ENCODE measurements at regions not wholly inside any gene's neighbourhood (a gene's known extent, or its start where the extent isn't known, plus 50 kb on each side); places are given as distances from the start of the nearest gene placed in this dataset.

DNA sequence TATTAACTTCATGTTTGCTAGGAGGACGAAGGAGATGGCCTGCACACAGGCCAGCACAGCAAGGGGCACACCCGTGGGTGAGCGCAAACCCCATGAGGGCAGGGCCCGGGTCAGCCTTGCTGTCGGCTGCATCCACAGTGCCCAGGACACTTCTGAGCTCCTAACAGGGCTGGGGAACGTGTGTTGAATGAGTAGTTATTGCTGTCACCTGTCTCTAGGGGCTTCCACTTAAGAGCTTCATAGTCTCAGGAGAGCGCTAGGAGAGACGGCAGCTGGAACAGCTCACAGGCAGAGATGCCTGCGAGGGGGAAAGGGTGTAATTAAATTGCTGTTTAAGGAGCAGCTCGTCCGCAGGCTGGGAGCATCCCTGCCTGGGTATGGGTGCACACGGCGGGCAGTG is 91.4 kb upstream of the NEURL1B start:
- Mint-ChIP-seq H3K36me3 (ENCODE audit: insufficient read depth) (no peaks in the 10 kb centered on the region), H3K27me3 (peaks cover 31 to 65% of the 10 kb centered on the region in 2 donors), H3K4me1 (ENCODE audit: low read depth in 2 of 2) (no peaks in the 10 kb centered on the region), H3K4me3 (no peak overlapping the region), H3K27ac (no peak overlapping the region), H3K9me3 (no peaks in the 10 kb centered on the region)
- DNase-seq (no peak), ATAC-seq (replicated peaks) (no peak)

DNA sequence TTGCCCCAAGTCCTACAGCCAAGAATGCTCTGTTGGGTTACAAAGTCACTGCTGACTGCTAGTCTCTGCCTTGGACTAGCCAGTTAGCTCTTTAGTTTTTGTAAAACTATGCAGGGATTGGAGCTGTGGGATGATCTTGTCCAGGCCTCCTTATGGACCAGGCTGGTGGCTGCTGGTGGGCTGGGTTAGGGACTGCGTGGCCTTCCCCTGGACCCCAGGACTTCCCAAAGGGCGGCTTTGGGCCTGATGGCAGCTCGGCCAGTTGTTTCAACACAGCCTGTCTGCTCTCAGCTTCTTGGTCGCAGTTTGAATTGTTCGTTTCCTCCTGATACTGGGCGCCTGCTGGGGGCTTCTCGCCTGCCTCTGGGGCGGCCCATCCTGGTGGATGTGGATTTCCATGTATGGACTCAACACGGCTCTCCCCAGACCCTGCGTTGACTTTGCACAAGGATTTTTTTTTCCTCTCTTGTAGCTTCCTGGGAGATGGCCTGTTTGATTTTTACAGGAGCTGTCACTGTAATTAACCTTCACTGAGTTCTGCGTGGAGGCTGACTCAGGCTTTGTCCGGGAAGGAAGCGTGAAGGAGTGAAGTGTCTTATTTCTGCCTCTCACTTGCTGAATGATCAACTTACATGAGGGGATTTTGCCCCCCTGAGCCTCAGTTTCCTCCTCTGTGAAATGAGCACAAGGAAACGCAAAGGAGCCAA is 91.9 kb upstream of the NEURL1B start:
- Mint-ChIP-seq H3K4me3 (no peak overlapping the region), H3K9me3 (no peaks in the 10 kb centered on the region), H3K27me3 (peaks cover 36 to 65% of the 10 kb centered on the region in 2 donors), H3K4me1 (ENCODE audit: low read depth in 2 of 2) (no peaks in the 10 kb centered on the region), H3K36me3 (ENCODE audit: insufficient read depth) (no peaks in the 10 kb centered on the region), H3K27ac (no peak overlapping the region)
- ATAC-seq (replicated peaks) (no peak), DNase-seq (no peak)

DNA sequence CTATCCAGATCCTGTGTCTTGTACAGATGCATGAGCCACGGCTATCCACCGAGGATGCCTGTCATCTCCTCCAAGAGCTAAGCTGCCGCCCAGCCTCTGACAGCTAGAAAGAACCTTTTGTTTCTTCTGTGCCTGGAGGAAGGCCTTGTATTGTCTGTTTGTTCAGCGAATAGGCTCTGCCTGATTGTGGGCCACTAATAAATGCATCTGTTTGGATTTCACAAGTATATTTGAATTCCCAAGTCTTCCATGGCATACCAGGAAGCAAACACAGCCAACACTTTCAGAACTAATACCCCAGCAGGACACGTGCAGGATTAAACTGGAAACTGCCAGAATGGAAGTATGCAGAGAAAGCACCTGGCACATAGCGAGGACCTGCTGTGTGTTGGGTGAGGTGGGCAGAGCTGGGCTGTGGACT is 92.7 kb upstream of the NEURL1B start:
- Mint-ChIP-seq H3K27ac (no peak overlapping the region), H3K4me3 (no peak overlapping the region), H3K9me3 (no peaks in the 10 kb centered on the region), H3K36me3 (ENCODE audit: insufficient read depth) (no peaks in the 10 kb centered on the region), H3K27me3 (peaks cover 42 to 69% of the 10 kb centered on the region in 2 donors), H3K4me1 (ENCODE audit: low read depth in 2 of 2) (no peaks in the 10 kb centered on the region)
- DNase-seq (no peak), ATAC-seq (replicated peaks) (no peak)

DNA sequence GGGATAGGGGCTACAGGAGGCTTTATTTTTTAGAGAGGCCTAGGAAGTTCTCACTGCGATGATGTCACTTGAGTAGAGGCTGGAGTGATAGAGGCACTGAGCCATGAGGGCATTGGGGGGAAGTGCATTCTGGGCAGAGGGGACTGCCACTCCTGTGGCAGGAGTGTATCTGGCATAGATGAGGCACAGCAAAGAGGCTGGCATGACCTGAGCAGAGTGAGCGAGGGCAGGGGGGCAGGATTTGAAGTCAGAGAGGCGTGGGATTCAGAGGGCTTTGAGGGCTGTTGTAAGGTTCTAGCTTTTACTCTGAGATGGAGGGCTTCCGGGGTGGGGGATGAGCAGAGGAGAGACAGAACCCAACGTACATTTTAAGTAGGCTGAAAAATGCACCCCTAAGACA is 91.9 kb upstream of the SH3PXD2B start:
- H3K27ac Mint-ChIP-seq, result no peak overlapping the region
- no peak overlapping the region for H3K4me3 Mint-ChIP-seq
- peaks cover 38 to 68% of the 10 kb centered on the region in 2 donors for H3K27me3 Mint-ChIP-seq
- H3K4me1 Mint-ChIP-seq (ENCODE audit: low read depth in 2 of 2), result no peaks in the 10 kb centered on the region
- ATAC-seq (replicated peaks) (no peak), DNase-seq (no peak)
- no peaks in the 10 kb centered on the region for H3K9me3 Mint-ChIP-seq
- no peaks in the 10 kb centered on the region for H3K36me3 Mint-ChIP-seq (ENCODE audit: insufficient read depth)

DNA sequence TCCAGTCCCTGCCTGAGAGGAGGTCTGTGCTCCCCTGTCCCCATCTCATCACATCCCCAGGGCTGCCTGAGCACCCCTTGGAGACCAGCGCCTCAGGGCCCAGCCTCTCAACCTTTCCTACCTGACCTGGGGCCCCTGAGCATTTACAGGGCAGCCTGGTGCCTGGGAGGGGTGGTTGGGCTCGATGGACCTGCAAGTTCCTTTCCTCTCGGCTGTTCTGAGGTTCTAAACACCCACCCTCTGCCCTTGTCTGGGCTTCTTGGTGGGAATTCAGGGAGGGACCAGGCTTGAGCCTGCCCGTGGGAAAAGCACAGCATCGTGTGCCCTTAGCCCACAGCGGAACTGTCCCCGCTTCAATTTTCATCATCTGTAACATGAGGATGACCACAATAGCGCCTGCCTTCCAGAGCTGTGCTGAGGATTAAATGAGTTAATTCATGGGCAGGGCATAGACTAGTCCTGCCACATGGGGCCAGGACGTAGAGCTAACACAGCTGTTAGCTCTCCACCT is 91.0 kb upstream of the SH3PXD2B start:
- DNase-seq (no peak), ATAC-seq (replicated peaks) (no peak)
- Mint-ChIP-seq H3K27me3 (peaks cover 41 to 68% of the 10 kb centered on the region in 2 donors), H3K9me3 (no peaks in the 10 kb centered on the region), H3K4me3 (no peak overlapping the region), H3K4me1 (ENCODE audit: low read depth in 2 of 2) (no peaks in the 10 kb centered on the region), H3K27ac (no peak overlapping the region), H3K36me3 (ENCODE audit: insufficient read depth) (no peaks in the 10 kb centered on the region)

DNA sequence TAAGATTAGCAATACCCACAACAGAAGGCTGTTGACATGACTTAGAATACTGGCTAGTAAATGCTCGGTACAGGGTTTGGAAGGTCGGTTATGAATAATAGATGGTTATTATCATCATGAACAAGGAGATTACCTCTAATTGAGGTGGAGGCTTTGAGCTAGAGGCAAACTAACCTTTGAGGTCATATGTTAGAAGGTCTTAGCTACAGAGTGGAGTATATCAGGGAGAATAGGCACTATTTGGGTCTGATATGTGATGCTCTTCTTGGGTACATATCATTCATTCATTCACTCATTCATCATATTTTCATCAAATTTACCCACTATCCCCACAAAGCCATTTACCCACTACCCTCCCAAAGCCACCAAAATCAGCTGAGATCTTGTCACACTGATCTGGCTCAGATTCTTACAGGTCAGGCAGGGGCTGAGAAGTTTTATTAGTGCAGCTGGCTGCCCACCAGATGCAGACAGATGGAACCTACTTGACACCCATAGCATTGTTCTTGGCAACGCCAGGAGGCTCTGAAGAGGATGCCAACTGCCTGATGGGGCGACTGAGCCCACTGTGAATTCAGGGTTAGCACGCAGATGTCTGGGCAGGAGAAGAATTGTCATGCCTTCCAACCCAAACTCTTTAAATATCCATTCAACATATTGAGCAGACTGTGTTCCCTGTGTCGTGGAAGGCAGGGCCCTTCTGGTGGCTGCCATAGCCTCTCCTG is 90.2 kb upstream of the SH3PXD2B start:
- H3K27ac Mint-ChIP-seq, result no peak overlapping the region
- H3K9me3 Mint-ChIP-seq, result no peaks in the 10 kb centered on the region

DNA sequence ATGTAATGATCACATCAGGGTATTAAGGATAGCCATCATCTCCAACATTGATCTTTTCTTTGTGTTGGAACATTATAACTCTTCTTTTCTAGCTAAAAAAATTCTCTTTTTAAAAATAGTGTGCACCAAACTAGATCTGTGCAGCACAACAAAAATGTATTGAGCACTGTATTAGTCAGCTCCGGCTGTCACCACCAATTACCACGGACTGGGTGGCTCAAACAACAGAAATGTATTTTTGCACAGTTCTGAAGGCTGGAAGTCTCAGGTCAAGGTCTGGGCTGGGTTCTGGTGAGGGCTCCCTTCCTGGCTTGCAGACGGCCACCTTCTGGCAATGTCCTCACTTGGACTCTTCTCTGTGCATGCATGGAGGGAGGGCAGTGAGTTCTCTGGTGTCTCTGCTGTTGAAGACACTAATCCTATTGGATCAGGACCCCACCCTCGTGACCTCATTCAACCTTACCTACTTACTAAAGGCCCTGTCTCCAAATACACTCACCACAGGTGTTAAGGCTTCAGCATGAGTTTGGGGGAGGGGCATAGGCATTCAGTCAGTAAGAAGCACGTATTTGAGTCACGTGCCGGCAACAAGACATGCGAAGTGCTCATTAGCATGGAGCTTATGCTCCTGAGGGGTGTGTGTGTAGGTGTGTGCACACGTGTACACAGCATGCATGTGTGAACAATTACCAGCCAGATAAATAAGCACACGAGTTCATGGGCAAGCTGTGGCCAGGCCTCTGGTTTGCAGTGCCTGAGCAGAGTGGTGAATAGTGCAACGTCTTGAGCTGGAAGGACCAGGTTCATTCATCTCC is 89.4 kb upstream of the SH3PXD2B start:
- H3K36me3 Mint-ChIP-seq (ENCODE audit: insufficient read depth), result no peaks in the 10 kb centered on the region
- H3K9me3 Mint-ChIP-seq, result no peaks in the 10 kb centered on the region
- H3K4me1 Mint-ChIP-seq (ENCODE audit: low read depth in 2 of 2), result no peaks in the 10 kb centered on the region
- H3K27me3 Mint-ChIP-seq, result peaks cover 41 to 59% of the 10 kb centered on the region in 2 donors
- ATAC-seq (replicated peaks) (no peak), DNase-seq (no peak)
- no peak overlapping the region for H3K27ac Mint-ChIP-seq
- no peak overlapping the region for H3K4me3 Mint-ChIP-seq

More for the DNA sequence above, 90.2 kb upstream of the SH3PXD2B start:
- DNase-seq (no peak), ATAC-seq (replicated peaks) (no peak)
- H3K36me3 Mint-ChIP-seq (ENCODE audit: insufficient read depth), result no peaks in the 10 kb centered on the region
- H3K4me1 Mint-ChIP-seq (ENCODE audit: low read depth in 2 of 2), result no peaks in the 10 kb centered on the region
- H3K27me3 Mint-ChIP-seq, result peaks cover 41 to 63% of the 10 kb centered on the region in 2 donors
- H3K4me3 Mint-ChIP-seq, result no peak overlapping the region

DNA sequence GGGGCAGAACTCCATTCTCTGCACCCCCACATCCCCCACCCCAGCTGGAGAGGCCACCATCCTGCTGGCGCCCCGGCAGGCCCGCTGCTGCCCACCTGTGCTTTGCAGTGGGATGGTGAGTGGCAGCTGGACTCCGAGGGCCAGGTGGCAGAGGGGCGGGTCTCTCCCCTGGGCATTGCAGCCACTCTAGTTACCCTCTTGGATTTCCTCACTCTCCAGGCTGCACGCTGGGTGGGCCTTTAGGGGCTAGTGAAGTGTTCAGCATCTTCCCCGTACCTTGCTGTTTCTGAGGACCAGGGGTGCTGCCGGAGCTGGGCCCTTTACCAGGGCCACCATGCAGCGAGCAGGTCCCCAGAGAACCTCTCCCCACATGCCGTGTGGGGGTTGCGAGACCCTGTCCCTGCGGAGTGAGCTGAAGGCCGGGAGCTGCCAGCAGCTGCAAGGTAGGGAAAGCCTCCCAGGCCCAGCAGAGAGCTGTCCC is 88.4 kb upstream of the SH3PXD2B start:
- Mint-ChIP-seq H3K4me3 (no peak overlapping the region), H3K36me3 (ENCODE audit: insufficient read depth) (no peaks in the 10 kb centered on the region), H3K9me3 (no peaks in the 10 kb centered on the region), H3K27me3 (peaks cover 41 to 53% of the 10 kb centered on the region in 2 donors), H3K27ac (no peak overlapping the region), H3K4me1 (ENCODE audit: low read depth in 2 of 2) (no peaks in the 10 kb centered on the region)
- ATAC-seq (replicated peaks) (no peak), DNase-seq (no peak)

DNA sequence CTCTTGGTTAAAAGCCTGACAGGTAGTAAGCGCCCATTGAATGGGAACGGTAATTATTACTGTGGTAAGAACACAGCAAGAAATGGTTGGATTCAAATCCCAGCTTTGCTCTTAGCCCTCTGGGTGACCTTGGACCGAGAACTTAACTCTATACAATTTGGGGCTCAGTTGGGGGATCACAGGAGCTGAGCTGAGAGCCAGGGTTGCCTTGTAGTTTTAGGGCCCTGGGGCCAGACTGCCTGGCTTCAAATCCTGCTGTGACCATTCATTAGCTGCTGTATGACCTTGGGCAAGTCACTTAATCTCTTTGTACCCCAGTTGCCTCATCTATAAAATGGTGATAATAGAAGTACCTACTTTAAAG is 87.4 kb upstream of the SH3PXD2B start:
- Mint-ChIP-seq H3K36me3 (ENCODE audit: insufficient read depth) (no peaks in the 10 kb centered on the region), H3K4me3 (no peak overlapping the region), H3K27me3 (peaks cover 36 to 47% of the 10 kb centered on the region in 2 donors), H3K4me1 (ENCODE audit: low read depth in 2 of 2) (no peaks in the 10 kb centered on the region), H3K27ac (no peak overlapping the region), H3K9me3 (no peaks in the 10 kb centered on the region)
- ATAC-seq (replicated peaks), result no peak
- no peak for DNase-seq

DNA sequence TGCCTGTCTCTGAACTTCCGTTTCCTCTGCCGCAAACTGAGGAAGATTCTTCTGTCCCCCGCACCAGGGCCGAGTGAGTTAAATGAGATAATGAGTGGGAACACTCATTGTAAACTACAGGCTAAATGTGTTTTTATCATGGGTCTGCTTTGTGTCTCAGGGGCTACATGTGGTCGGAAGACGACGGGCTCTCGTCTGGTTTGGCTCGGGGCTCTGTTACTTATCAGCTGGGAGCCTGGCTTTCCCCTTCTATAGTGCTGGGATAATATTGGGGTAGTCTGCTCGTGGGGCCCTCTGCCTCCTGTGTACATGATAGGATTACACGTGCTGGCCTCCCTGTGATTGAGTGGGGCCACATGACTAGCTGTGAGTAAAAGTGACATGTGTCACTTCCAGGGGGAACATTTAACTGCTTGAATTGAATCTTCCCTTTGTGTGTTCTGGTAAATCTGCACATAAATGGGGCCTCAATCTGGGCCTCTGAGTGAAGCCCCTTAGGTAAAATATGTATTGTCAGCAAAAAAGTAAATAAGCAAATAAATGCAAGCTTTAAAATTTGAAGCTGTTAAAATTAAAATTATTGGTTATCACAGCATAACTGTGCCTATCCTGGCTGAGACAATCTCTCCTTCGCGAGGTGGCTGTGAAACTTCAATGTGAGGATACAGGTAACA is 86.9 kb upstream of the SH3PXD2B start:
- Mint-ChIP-seq H3K4me1 (ENCODE audit: low read depth in 2 of 2) (no peaks in the 10 kb centered on the region), H3K27me3 (peaks cover 31 to 47% of the 10 kb centered on the region in 2 donors), H3K4me3 (no peak overlapping the region), H3K27ac (no peak overlapping the region), H3K36me3 (ENCODE audit: insufficient read depth) (no peaks in the 10 kb centered on the region), H3K9me3 (no peaks in the 10 kb centered on the region)
- no peak for DNase-seq
- no peak for ATAC-seq (replicated peaks)

DNA sequence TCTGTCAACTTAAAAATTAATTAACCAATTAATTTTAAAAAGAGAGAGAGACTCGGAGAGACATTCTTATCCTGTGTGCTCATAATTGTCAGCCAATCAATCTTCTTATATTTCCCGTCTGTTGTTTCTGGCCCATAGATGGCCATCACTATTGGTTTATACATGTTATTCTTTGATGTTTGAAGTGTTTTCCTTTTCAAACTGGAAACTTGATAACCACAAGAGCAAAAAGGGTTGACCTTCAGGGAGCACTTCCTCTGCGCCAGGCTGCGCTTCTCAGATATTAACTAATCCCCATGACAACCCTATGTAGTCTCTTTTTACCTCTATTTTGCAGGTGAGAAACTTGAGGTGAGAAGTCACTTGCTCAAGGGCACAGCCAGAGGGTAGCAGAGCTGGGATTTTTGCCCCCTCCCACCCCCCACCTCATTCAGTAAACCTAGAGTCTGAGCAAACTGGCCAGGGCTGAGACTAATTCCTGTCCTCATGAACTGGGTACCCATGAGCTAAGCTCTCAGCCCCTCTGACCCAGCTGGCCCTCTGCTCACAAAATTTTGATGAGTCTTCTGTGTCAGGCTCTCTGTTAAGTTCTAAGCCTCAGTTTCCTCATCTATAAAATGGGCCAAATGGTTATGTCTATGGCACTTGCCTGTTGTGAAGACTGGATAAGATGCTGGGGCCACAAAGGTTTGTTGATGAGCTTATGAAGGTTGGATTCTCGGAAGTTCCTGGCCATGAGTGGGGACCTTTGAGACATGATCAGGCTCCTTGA is 86.0 kb upstream of the SH3PXD2B start:
- H3K9me3 Mint-ChIP-seq, result no peaks in the 10 kb centered on the region
- no peak for ATAC-seq (replicated peaks)
- DNase-seq, result no peak
- H3K36me3 Mint-ChIP-seq (ENCODE audit: insufficient read depth), result no peaks in the 10 kb centered on the region
- H3K27me3 Mint-ChIP-seq, result peaks cover 22 to 40% of the 10 kb centered on the region in 2 donors
- H3K4me3 Mint-ChIP-seq, result no peak overlapping the region
- no peaks in the 10 kb centered on the region for H3K4me1 Mint-ChIP-seq (ENCODE audit: low read depth in 2 of 2)
- no peak overlapping the region for H3K27ac Mint-ChIP-seq

DNA sequence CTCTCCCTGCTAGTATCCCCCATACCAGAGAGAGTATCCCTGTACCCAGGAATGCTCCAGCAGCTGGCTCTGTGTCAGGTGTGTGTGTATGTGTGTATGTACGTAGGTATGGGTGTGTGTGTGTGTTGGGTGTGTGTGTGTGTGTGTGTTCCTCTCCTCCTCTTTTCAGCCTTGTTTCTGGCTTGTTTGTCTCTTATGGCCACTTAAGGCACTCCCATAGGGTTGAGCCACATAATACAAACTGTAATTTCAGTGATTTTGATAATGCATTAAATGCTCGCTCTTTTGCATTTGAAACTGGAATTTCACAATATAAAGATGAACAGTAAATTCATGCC is 80.8 kb upstream of the SH3PXD2B start:
- H3K9me3 Mint-ChIP-seq, result no peaks in the 10 kb centered on the region
- H3K27ac Mint-ChIP-seq, result no peak overlapping the region
- DNase-seq, result no peak

More for the DNA sequence above, 80.8 kb upstream of the SH3PXD2B start:
- H3K4me3 Mint-ChIP-seq, result no peak overlapping the region
- no peaks in the 10 kb centered on the region for H3K36me3 Mint-ChIP-seq (ENCODE audit: insufficient read depth)
- peaks cover 5 to 8% of the 10 kb centered on the region in 2 donors for H3K4me1 Mint-ChIP-seq (ENCODE audit: low read depth in 2 of 2)
- peaks cover 11 to 34% of the 10 kb centered on the region in 2 donors for H3K27me3 Mint-ChIP-seq
- ATAC-seq (replicated peaks), result no peak

All from effector memory CD8-positive, alpha-beta T cell (primary cell).